ENCODE measurements at regions not wholly inside any gene's neighbourhood (a gene's known extent, or its start where the extent isn't known, plus 50 kb on each side); places are given as distances from the start of the nearest gene placed in this dataset.

DNA sequence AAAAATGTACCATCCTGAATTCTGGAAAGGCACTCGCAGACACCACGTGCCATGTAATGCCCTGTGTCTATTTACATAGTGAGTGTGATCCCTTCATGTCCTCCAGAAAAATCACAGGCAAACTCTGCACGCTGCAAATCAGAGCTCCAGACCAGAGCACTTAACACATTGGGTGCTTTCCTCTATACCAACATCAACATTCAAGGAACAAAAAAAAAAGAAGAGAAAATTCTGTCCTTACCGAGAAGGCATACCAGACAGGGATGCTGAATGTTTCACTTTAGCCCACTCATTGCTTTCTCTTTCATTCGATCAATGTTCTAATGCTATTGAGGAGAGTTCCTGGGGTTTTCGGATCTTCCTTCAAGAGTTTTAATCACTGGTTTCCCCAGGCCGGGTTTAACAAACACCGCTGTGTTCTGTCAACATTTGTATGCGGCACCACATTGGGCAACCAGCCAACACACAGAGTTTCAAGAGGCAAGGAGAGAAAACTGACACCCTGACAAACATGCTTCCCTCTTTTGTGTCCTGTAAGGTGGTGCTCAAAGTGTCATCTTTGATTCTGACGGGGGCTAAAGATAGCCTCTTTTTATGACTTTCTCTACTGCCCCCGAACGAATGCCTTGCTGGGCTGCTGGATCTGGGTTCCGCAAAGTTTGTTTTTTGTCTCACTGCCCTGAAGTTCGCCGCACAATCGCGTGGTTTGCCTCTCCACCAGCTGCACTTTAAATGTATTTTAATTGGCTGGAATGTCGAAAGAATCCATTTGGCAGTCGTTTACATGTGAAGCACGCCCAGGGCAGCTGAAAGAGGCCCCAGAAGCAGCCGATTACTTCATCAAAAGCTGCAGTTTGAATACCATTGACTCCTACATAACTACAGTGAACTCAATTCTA is 106.4 kb upstream of the NCKAP5 start:
- TF ChIP-seq, protein P1, sequence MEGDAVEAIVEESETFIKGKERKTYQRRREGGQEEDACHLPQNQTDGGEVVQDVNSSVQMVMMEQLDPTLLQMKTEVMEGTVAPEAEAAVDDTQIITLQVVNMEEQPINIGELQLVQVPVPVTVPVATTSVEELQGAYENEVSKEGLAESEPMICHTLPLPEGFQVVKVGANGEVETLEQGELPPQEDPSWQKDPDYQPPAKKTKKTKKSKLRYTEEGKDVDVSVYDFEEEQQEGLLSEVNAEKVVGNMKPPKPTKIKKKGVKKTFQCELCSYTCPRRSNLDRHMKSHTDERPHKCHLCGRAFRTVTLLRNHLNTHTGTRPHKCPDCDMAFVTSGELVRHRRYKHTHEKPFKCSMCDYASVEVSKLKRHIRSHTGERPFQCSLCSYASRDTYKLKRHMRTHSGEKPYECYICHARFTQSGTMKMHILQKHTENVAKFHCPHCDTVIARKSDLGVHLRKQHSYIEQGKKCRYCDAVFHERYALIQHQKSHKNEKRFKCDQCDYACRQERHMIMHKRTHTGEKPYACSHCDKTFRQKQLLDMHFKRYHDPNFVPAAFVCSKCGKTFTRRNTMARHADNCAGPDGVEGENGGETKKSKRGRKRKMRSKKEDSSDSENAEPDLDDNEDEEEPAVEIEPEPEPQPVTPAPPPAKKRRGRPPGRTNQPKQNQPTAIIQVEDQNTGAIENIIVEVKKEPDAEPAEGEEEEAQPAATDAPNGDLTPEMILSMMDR (IDR thresholded peaks at IDR 0.05; ENCODE audit: control extremely low read depth in 1 of 3, insufficient read depth in 1 of 3, low read depth in 1 of 3, low read length in 3 of 3): no peak
- TF ChIP-seq, protein P2, sequence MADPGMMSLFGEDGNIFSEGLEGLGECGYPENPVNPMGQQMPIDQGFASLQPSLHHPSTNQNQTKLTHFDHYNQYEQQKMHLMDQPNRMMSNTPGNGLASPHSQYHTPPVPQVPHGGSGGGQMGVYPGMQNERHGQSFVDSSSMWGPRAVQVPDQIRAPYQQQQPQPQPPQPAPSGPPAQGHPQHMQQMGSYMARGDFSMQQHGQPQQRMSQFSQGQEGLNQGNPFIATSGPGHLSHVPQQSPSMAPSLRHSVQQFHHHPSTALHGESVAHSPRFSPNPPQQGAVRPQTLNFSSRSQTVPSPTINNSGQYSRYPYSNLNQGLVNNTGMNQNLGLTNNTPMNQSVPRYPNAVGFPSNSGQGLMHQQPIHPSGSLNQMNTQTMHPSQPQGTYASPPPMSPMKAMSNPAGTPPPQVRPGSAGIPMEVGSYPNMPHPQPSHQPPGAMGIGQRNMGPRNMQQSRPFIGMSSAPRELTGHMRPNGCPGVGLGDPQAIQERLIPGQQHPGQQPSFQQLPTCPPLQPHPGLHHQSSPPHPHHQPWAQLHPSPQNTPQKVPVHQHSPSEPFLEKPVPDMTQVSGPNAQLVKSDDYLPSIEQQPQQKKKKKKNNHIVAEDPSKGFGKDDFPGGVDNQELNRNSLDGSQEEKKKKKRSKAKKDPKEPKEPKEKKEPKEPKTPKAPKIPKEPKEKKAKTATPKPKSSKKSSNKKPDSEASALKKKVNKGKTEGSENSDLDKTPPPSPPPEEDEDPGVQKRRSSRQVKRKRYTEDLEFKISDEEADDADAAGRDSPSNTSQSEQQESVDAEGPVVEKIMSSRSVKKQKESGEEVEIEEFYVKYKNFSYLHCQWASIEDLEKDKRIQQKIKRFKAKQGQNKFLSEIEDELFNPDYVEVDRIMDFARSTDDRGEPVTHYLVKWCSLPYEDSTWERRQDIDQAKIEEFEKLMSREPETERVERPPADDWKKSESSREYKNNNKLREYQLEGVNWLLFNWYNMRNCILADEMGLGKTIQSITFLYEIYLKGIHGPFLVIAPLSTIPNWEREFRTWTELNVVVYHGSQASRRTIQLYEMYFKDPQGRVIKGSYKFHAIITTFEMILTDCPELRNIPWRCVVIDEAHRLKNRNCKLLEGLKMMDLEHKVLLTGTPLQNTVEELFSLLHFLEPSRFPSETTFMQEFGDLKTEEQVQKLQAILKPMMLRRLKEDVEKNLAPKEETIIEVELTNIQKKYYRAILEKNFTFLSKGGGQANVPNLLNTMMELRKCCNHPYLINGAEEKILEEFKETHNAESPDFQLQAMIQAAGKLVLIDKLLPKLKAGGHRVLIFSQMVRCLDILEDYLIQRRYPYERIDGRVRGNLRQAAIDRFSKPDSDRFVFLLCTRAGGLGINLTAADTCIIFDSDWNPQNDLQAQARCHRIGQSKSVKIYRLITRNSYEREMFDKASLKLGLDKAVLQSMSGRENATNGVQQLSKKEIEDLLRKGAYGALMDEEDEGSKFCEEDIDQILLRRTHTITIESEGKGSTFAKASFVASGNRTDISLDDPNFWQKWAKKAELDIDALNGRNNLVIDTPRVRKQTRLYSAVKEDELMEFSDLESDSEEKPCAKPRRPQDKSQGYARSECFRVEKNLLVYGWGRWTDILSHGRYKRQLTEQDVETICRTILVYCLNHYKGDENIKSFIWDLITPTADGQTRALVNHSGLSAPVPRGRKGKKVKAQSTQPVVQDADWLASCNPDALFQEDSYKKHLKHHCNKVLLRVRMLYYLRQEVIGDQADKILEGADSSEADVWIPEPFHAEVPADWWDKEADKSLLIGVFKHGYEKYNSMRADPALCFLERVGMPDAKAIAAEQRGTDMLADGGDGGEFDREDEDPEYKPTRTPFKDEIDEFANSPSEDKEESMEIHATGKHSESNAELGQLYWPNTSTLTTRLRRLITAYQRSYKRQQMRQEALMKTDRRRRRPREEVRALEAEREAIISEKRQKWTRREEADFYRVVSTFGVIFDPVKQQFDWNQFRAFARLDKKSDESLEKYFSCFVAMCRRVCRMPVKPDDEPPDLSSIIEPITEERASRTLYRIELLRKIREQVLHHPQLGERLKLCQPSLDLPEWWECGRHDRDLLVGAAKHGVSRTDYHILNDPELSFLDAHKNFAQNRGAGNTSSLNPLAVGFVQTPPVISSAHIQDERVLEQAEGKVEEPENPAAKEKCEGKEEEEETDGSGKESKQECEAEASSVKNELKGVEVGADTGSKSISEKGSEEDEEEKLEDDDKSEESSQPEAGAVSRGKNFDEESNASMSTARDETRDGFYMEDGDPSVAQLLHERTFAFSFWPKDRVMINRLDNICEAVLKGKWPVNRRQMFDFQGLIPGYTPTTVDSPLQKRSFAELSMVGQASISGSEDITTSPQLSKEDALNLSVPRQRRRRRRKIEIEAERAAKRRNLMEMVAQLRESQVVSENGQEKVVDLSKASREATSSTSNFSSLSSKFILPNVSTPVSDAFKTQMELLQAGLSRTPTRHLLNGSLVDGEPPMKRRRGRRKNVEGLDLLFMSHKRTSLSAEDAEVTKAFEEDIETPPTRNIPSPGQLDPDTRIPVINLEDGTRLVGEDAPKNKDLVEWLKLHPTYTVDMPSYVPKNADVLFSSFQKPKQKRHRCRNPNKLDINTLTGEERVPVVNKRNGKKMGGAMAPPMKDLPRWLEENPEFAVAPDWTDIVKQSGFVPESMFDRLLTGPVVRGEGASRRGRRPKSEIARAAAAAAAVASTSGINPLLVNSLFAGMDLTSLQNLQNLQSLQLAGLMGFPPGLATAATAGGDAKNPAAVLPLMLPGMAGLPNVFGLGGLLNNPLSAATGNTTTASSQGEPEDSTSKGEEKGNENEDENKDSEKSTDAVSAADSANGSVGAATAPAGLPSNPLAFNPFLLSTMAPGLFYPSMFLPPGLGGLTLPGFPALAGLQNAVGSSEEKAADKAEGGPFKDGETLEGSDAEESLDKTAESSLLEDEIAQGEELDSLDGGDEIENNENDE (IDR thresholded peaks at IDR 0.05; ENCODE audit: insufficient replicate concordance, low read length): no peak
- TF ChIP-seq POLR2A (IDR thresholded peaks at IDR 0.05; ENCODE audit: control extremely low read depth in 1 of 2, low read depth in 2 of 2, low read length in 2 of 2) (no peak), RAD21 (IDR thresholded peaks at IDR 0.05 in 1 of 2, conservative IDR thresholded peaks at IDR 0.05 in 1 of 2; ENCODE audit: low read depth in 2 of 2, low read length in 2 of 2) (no peak), HDAC6 (IDR thresholded peaks at IDR 0.05; ENCODE audit: low read depth, low read length) (no peak)

Data from H1 (cell line).